ENCODE measurements at regions not wholly inside any gene's neighbourhood (a gene's known extent, or its start where the extent isn't known, plus 50 kb on each side); places are given as distances from the start of the nearest gene placed in this dataset.

DNA sequence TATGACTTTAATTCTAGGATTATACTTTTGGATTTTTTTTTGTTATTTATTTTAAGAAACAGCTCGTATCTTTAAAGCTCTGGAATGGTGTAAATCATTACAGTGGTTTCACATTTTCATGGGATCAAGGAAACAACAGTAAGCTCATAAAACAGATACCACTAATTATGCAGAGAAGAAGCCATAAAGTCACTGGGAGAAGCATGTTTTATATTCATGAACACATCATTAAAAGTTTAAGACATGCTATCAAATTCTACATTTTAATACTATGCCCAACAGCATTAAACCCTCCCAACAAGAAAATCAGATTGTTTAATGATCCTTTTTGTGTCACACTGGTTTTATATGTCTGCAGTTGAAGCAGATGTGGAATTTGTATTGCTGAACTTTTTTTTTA is 149.9 kb downstream of the FBXO8 start:
- Histone ChIP-seq H3K79me2 (ENCODE audit: control insufficient read depth, insufficient read depth, low read length) (no peaks in the 10 kb centered on the region), H3K9me1 (ENCODE audit: control insufficient read depth, insufficient read depth, low read length) (no peaks in the 10 kb centered on the region), H2AFZ (ENCODE audit: low read depth, low read length) (no peak overlapping the region), H3K4me1 (replicated peaks in 1 of 2; ENCODE audit: control insufficient read depth in 2 of 2, insufficient read depth in 2 of 2, low read length in 2 of 2) (no peaks in the 10 kb centered on the region; a peak in 2 of 5 replicates), H3K36me3 (ENCODE audit: control insufficient read depth, insufficient read depth, low read length) (no peaks in the 10 kb centered on the region), H3K9ac (ENCODE audit: insufficient read depth in 1 of 2, low read depth in 2 of 2, low read length in 2 of 2) (no peak overlapping the region), H3K27me3 (ENCODE audit: control insufficient read depth in 2 of 2, insufficient read depth in 2 of 2, low read length in 2 of 2) (no peaks in the 10 kb centered on the region), H3K9me3 (replicated peaks; ENCODE audit: control insufficient read depth, insufficient read depth, low read depth, low read length) (no peaks in the 10 kb centered on the region), H4K20me1 (replicated peaks; ENCODE audit: control insufficient read depth, insufficient read depth, low read length) (no peaks in the 10 kb centered on the region), H3K27ac (ENCODE audit: extremely low read depth, low read depth, low read length) (no peak overlapping the region), H3K4me2 (ENCODE audit: insufficient read depth, low read length) (no peak overlapping the region), H3K4me3 (no peak overlapping the region)
- DNase-seq (ENCODE audit: extremely low read depth in 1 of 4, low spot score in 3 of 4) (no peak), ATAC-seq (no peak), FAIRE-seq (no peak)
- in situ Hi-C loops (cut with MboI) (no loop called here), intact Hi-C loops (cut with micrococcal nuclease) (no loop called here)
- TF ChIP-seq E4F1 (CRISPR knock-in tag; IDR thresholded peaks at IDR 0.05; ENCODE audit: borderline replicate concordance), result no peak
- no peak for TF ChIP-seq CBX2 (IDR thresholded peaks at IDR 0.05; ENCODE audit: insufficient read depth, low read length, poor library complexity, severe bottlenecking)
- no peak for TF ChIP-seq ZFX (CRISPR knock-in tag; IDR thresholded peaks at IDR 0.05)
- no peak for TF ChIP-seq KDM2B (CRISPR knock-in tag; IDR thresholded peaks at IDR 0.05)
- TF ChIP-seq GTF2B (IDR thresholded peaks at IDR 0.05; ENCODE audit: extremely low read depth, insufficient read length), result no peak
- no peak for TF ChIP-seq BRCA1 (IDR thresholded peaks at IDR 0.05)
- no peak for TF ChIP-seq BRCA1 (CRISPR knock-in tag; IDR thresholded peaks at IDR 0.05)
- POLR2A ChIA-PET, result interaction anchor here (1.6 kb wide), 1 partner anchor 20 kb away, joined by 5 read pairs; no protein-coding TSS in a partner anchor
- 23% methylated on average over 1 of the region's 1 CpG for WGBS (ENCODE audit: insufficient coverage, low coverage, missing lambda C conversion rate)
- no TSS peak for BruUV-seq (replicated peaks)
- CTCF ChIA-PET (ENCODE audit: low intra/inter-chr PET ratio), result no interaction called here

All from K562 (cell line).